ENCODE measurements at regions not wholly inside any gene's neighbourhood (a gene's known extent, or its start where the extent isn't known, plus 50 kb on each side); places are given as distances from the start of the nearest gene placed in this dataset.

DNA sequence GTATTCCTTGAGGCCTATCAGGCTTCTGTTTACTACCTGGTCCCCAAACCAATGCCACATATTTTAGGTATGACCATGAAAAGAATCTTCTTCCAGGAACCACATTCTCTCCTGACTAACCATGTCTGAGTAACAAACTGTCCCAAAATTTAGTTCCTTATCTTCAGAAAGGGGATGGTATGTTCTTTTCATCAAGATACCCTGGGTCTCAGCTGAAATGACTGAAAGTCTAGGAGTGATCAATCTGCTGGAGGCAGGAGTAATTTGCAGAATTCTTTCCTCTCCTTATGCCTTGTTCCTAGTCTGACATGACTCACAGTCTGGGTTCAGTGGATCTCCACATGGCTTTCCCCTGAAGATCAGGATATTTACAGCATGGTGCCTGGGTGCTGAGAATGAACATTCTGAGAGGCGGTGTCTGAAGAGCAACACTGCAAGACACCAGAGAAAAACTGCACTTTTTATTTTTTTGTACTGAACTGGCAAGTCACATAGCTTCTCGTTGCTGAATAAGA, 665.5 kb downstream of the TLL1 start:
- DNase-seq (ENCODE audit: low spot score) (no peak), FAIRE-seq (no peak), ATAC-seq (no peak)
- ChIA-PET POLR2A (no interaction called here), CTCF (ENCODE audit: low intra/inter-chr PET ratio, low total read pairs) (no interaction called here)
- H3K27ac ChIP-seq (ENCODE audit: extremely low read length, insufficient read depth, low read length), result no peak overlapping the region
- no peaks in the 10 kb centered on the region for H3K4me1 ChIP-seq (ENCODE audit: insufficient read depth, low read length)
- TF ChIP-seq, protein P1, sequence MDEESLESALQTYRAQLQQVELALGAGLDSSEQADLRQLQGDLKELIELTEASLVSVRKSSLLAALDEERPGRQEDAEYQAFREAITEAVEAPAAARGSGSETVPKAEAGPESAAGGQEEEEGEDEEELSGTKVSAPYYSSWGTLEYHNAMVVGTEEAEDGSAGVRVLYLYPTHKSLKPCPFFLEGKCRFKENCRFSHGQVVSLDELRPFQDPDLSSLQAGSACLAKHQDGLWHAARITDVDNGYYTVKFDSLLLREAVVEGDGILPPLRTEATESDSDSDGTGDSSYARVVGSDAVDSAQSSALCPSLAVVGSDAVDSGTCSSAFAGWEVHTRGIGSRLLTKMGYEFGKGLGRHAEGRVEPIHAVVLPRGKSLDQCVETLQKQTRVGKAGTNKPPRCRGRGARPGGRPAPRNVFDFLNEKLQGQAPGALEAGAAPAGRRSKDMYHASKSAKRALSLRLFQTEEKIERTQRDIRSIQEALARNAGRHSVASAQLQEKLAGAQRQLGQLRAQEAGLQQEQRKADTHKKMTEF (CRISPR knock-in tag; IDR thresholded peaks at IDR 0.05), result no peak
- TF ChIP-seq, protein P2, sequence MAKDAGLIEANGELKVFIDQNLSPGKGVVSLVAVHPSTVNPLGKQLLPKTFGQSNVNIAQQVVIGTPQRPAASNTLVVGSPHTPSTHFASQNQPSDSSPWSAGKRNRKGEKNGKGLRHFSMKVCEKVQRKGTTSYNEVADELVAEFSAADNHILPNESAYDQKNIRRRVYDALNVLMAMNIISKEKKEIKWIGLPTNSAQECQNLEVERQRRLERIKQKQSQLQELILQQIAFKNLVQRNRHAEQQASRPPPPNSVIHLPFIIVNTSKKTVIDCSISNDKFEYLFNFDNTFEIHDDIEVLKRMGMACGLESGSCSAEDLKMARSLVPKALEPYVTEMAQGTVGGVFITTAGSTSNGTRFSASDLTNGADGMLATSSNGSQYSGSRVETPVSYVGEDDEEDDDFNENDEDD (CRISPR knock-in tag; IDR thresholded peaks at IDR 0.05; ENCODE audit: borderline replicate concordance), result no peak
- no peak for TF ChIP-seq IRF2 (CRISPR knock-in tag; IDR thresholded peaks at IDR 0.05)
- TF ChIP-seq FOXA3 (CRISPR knock-in tag; IDR thresholded peaks at IDR 0.05), result no peak
- no peak for TF ChIP-seq ATAD3A (CRISPR knock-in tag; IDR thresholded peaks at IDR 0.05)
- no peak for TF ChIP-seq ZMYM4 (CRISPR knock-in tag; IDR thresholded peaks at IDR 0.05)
- TF ChIP-seq REXO4 (CRISPR knock-in tag; IDR thresholded peaks at IDR 0.05; ENCODE audit: borderline replicate concordance), result no peak
- no peak overlapping the region for H2AFZ ChIP-seq (ENCODE audit: low read length)
- no TSS peak for BruUV-seq (replicated peaks)
- no peak overlapping the region for H3K4me2 ChIP-seq (ENCODE audit: low read depth, low read length)
- intact Hi-C loops (cut with micrococcal nuclease; ENCODE audit: unreplicated experiment), result no loop called here
- H3K9me3 ChIP-seq (ENCODE audit: low read length), result no peaks in the 10 kb centered on the region
- H3K27me3 ChIP-seq (ENCODE audit: control insufficient read depth in 1 of 2, insufficient read depth in 2 of 2, low read length in 2 of 2), result no peaks in the 10 kb centered on the region
- H4K20me1 ChIP-seq (ENCODE audit: insufficient read depth, low read length), result no peaks in the 10 kb centered on the region
- in situ Hi-C loops (cut with HindIII; ENCODE audit: extremely low pct_ligation_motif_present, low pct_unique_long_range_greater_than_20kb), result no loop called here
- H3K9ac ChIP-seq (ENCODE audit: insufficient read depth, low read depth, low read length), result no peak overlapping the region
- WGBS (ENCODE audit: low lambda C conversion rate), result 7% methylated on average over 2 of the region's 2 CpGs
- H3K36me3 ChIP-seq (replicated peaks in 1 of 2; ENCODE audit: control insufficient read depth in 1 of 2, insufficient read depth in 2 of 2, low read length in 2 of 2), result no peaks in the 10 kb centered on the region
- H3K4me3 ChIP-seq (replicated peaks in 1 of 3; ENCODE audit: insufficient read depth in 1 of 3, low read depth in 2 of 3, low read length in 3 of 3), result no peak overlapping the region
- no peaks in the 10 kb centered on the region for H3K79me2 ChIP-seq (ENCODE audit: insufficient read depth, low read length)

DNA sequence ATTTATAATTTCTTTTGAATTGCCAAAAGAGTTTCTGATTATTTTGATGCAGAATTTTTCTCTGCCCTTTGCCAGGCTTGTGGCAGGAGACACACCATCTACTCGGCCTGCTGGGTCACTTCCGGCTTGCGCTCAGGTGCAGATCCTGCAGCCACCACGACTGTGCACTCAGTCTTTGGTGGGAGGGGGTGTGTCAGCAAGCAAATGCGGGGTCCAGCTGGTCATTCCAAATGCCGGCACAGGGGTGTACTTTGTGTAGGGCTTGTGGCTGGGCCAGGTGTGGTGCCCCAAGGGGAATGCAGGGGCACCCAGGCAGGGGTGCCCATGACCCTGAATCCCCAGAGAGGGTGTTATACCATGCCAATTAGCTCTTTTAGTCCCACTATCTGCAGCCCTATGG, 673.0 kb downstream of the TLL1 start:
- TF ChIP-seq ZNF3 (CRISPR knock-in tag; IDR thresholded peaks at IDR 0.05) (no peak), IKZF4 (CRISPR knock-in tag; IDR thresholded peaks at IDR 0.05; ENCODE audit: borderline replicate concordance, low read depth, not compliant biosample characterization) (no peak), GATAD1 (CRISPR knock-in tag; IDR thresholded peaks at IDR 0.05) (no peak), TBL1XR1 (IDR thresholded peaks at IDR 0.05; ENCODE audit: borderline replicate concordance, low read length, partially characterized antibody) (no peak)
- no peak overlapping the region for H3K4me2 ChIP-seq (ENCODE audit: low read depth, low read length)
- no peaks in the 10 kb centered on the region for H3K27me3 ChIP-seq (ENCODE audit: control insufficient read depth in 1 of 2, insufficient read depth in 2 of 2, low read length in 2 of 2)
- H3K36me3 ChIP-seq (replicated peaks in 1 of 2; ENCODE audit: control insufficient read depth in 1 of 2, insufficient read depth in 2 of 2, low read length in 2 of 2), result no peaks in the 10 kb centered on the region
- H3K9me3 ChIP-seq (ENCODE audit: low read length), result no peaks in the 10 kb centered on the region
- no TSS peak for BruUV-seq (replicated peaks)
- in situ Hi-C loops (cut with HindIII; ENCODE audit: extremely low pct_ligation_motif_present, low pct_unique_long_range_greater_than_20kb), result no loop called here
- ATAC-seq, result no peak
- H3K9ac ChIP-seq (ENCODE audit: insufficient read depth, low read depth, low read length), result no peak overlapping the region
- no peaks in the 10 kb centered on the region for H3K4me1 ChIP-seq (ENCODE audit: insufficient read depth, low read length)
- ChIA-PET POLR2A (no interaction called here), CTCF (ENCODE audit: low intra/inter-chr PET ratio, low total read pairs) (no interaction called here)
- FAIRE-seq, result no peak
- no peaks in the 10 kb centered on the region for H4K20me1 ChIP-seq (ENCODE audit: insufficient read depth, low read length)
- no peak overlapping the region for H3K27ac ChIP-seq (ENCODE audit: extremely low read length, insufficient read depth, low read length)
- 17% methylated on average over 5 of the region's 6 CpGs for WGBS (ENCODE audit: low lambda C conversion rate)
- H2AFZ ChIP-seq (ENCODE audit: low read length), result no peak overlapping the region
- intact Hi-C loops (cut with micrococcal nuclease; ENCODE audit: unreplicated experiment), result no loop called here
- H3K79me2 ChIP-seq (ENCODE audit: insufficient read depth, low read length), result no peaks in the 10 kb centered on the region
- H3K4me3 ChIP-seq (replicated peaks in 1 of 3; ENCODE audit: insufficient read depth in 1 of 3, low read depth in 2 of 3, low read length in 3 of 3), result no peak overlapping the region
- no peak for DNase-seq (ENCODE audit: low spot score)
